ENCODE measurements at regions not wholly inside any gene's neighbourhood (a gene's known extent, or its start where the extent isn't known, plus 50 kb on each side); places are given as distances from the start of the nearest gene placed in this dataset.

DNA sequence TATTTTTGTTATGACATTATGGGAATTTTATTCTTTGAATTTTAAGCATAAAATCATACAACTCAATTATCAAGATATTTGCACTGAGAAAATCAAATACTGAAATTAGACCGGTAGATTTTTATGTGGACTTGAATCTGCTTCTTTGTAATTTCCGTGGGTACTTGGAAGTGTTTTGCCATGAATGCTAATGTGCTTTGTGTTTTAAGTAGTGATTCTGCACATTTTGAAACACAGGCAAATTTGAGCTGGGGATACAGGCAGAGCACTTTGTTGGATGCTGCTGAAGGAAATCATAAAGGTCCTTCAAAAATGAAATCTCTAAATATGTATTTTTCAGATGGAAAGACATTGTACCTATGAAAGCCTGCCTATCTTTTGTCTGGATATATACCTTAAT lies 446.3 kb upstream of the POU3F3 start:
- Histone ChIP-seq H3K9ac (ENCODE audit: low read length) (no peak overlapping the region), H3K27me3 (ENCODE audit: low read length) (no peaks in the 10 kb centered on the region), H3K4me2 (ENCODE audit: low read depth, low read length, poor library complexity, severe bottlenecking) (no peak overlapping the region), H3K9me2 (replicated peaks; ENCODE audit: insufficient read depth, low read length) (no peaks in the 10 kb centered on the region), H4K20me1 (ENCODE audit: low read depth, low read length) (no peaks in the 10 kb centered on the region), H3K27ac (ENCODE audit: low read depth, low read length) (no peak overlapping the region), H3K79me2 (ENCODE audit: insufficient read depth, low read length) (no peaks in the 10 kb centered on the region), H3K36me3 (ENCODE audit: low read length) (no peaks in the 10 kb centered on the region), H2AFZ (ENCODE audit: low read depth, low read length, severe bottlenecking) (no peak overlapping the region), H3K4me3 (ENCODE audit: insufficient read depth, low read length, poor library complexity, severe bottlenecking) (no peak overlapping the region), H3F3A (ENCODE audit: insufficient read depth) (no peaks in the 10 kb centered on the region), H3K9me3 (ENCODE audit: insufficient read depth, low read length) (no peaks in the 10 kb centered on the region)
- TF ChIP-seq, protein P1, sequence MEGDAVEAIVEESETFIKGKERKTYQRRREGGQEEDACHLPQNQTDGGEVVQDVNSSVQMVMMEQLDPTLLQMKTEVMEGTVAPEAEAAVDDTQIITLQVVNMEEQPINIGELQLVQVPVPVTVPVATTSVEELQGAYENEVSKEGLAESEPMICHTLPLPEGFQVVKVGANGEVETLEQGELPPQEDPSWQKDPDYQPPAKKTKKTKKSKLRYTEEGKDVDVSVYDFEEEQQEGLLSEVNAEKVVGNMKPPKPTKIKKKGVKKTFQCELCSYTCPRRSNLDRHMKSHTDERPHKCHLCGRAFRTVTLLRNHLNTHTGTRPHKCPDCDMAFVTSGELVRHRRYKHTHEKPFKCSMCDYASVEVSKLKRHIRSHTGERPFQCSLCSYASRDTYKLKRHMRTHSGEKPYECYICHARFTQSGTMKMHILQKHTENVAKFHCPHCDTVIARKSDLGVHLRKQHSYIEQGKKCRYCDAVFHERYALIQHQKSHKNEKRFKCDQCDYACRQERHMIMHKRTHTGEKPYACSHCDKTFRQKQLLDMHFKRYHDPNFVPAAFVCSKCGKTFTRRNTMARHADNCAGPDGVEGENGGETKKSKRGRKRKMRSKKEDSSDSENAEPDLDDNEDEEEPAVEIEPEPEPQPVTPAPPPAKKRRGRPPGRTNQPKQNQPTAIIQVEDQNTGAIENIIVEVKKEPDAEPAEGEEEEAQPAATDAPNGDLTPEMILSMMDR (IDR thresholded peaks at IDR 0.05; ENCODE audit: insufficient read depth, low read length, poor library complexity, severe bottlenecking): no peak
- no peak for TF ChIP-seq EZH2phosphoT487 (conservative IDR thresholded peaks at IDR 0.05; ENCODE audit: low read length)

GRCh38 chr2:104408266-104408665 lies 445.6 kb upstream of the POU3F3 start:
- H3K9me3 ChIP-seq (ENCODE audit: insufficient read depth, low read length): no peaks in the 10 kb centered on the region
- no peaks in the 10 kb centered on the region for H3F3A ChIP-seq (ENCODE audit: insufficient read depth)
- H3K79me2 ChIP-seq (ENCODE audit: insufficient read depth, low read length): no peaks in the 10 kb centered on the region
- H2AFZ ChIP-seq (ENCODE audit: low read depth, low read length, severe bottlenecking): no peak overlapping the region
- H3K27ac ChIP-seq (ENCODE audit: low read depth, low read length): no peak overlapping the region
- no peaks in the 10 kb centered on the region for H3K27me3 ChIP-seq (ENCODE audit: low read length)
- H3K9ac ChIP-seq (ENCODE audit: low read length): no peak overlapping the region
- TF ChIP-seq EZH2phosphoT487 (conservative IDR thresholded peaks at IDR 0.05; ENCODE audit: low read length): no peak
- TF ChIP-seq, protein P1 (IDR thresholded peaks at IDR 0.05; ENCODE audit: insufficient read depth, low read length, poor library complexity, severe bottlenecking): no peak
- no peaks in the 10 kb centered on the region for H4K20me1 ChIP-seq (ENCODE audit: low read depth, low read length)
- H3K4me3 ChIP-seq (ENCODE audit: insufficient read depth, low read length, poor library complexity, severe bottlenecking): no peak overlapping the region
- no peaks in the 10 kb centered on the region for H3K36me3 ChIP-seq (ENCODE audit: low read length)
- no peaks in the 10 kb centered on the region for H3K9me2 ChIP-seq (replicated peaks; ENCODE audit: insufficient read depth, low read length)
- H3K4me2 ChIP-seq (ENCODE audit: low read depth, low read length, poor library complexity, severe bottlenecking): no peak overlapping the region

GRCh38 chr2:104410136-104410535 lies 443.8 kb upstream of the POU3F3 start:
- H3K27me3 ChIP-seq (ENCODE audit: low read length): no peaks in the 10 kb centered on the region

More at GRCh38 chr2:104410136-104410535, 443.8 kb upstream of the POU3F3 start:
- no peak overlapping the region for H3K27ac ChIP-seq (ENCODE audit: low read depth, low read length)
- H2AFZ ChIP-seq (ENCODE audit: low read depth, low read length, severe bottlenecking): no peak overlapping the region
- H3K4me3 ChIP-seq (ENCODE audit: insufficient read depth, low read length, poor library complexity, severe bottlenecking): no peak overlapping the region
- H3K9me3 ChIP-seq (ENCODE audit: insufficient read depth, low read length): no peaks in the 10 kb centered on the region
- TF ChIP-seq, protein P1 (IDR thresholded peaks at IDR 0.05; ENCODE audit: insufficient read depth, low read length, poor library complexity, severe bottlenecking): no peak
- TF ChIP-seq EZH2phosphoT487 (conservative IDR thresholded peaks at IDR 0.05; ENCODE audit: low read length): no peak
- no peak overlapping the region for H3K9ac ChIP-seq (ENCODE audit: low read length)
- H3K79me2 ChIP-seq (ENCODE audit: insufficient read depth, low read length): no peaks in the 10 kb centered on the region
- no peaks in the 10 kb centered on the region for H3F3A ChIP-seq (ENCODE audit: insufficient read depth)
- no peaks in the 10 kb centered on the region for H4K20me1 ChIP-seq (ENCODE audit: low read depth, low read length)
- no peaks in the 10 kb centered on the region for H3K9me2 ChIP-seq (replicated peaks; ENCODE audit: insufficient read depth, low read length)
- H3K36me3 ChIP-seq (ENCODE audit: low read length): no peaks in the 10 kb centered on the region
- H3K4me2 ChIP-seq (ENCODE audit: low read depth, low read length, poor library complexity, severe bottlenecking): no peak overlapping the region
